Fibroblast of lung (primary cell): ENCODE measurements at regions not wholly inside any gene's neighbourhood (a gene's known extent, or its start where the extent isn't known, plus 50 kb on each side); places are given as distances from the start of the nearest gene placed in this dataset.

Experiments used
- CTCF ChIP-seq, 2 donors: IDR thresholded peaks in 1 of 2; conservative IDR thresholded peaks in 1 of 2; 1 replicate in 1 of 2; 2 replicates in 1 of 2; pipeline ENCODE4 v1.5.1; 2011 to 2012; ENCODE audit warnings: low read length in 2 of 2, control low read depth in 1 of 2, inconsistent platforms in 1 of 2, low read depth in 1 of 2, mild to moderate bottlenecking in 1 of 2
- EZH2 ChIP-seq: IDR thresholded peaks from 2 replicates; pipeline ENCODE4 v1.5.1; 2012; ENCODE audit warnings: low read length, control low read depth, mild to moderate bottlenecking; ENCODE audit errors: missing control alignments

GRCh38 chr2:34474646-34475045 is 875.5 kb upstream of the FAM98A start:
- TF ChIP-seq CTCF (conservative IDR thresholded peaks at IDR 0.05 in 1 of 2, IDR thresholded peaks at IDR 0.05 in 1 of 2; ENCODE audit: low read depth in 1 of 2, low read length in 2 of 2), result no peak
- TF ChIP-seq EZH2, result no peak
